GM19455 (cell line): ENCODE measurements at regions not wholly inside any gene's neighbourhood (a gene's known extent, or its start where the extent isn't known, plus 50 kb on each side); places are given as distances from the start of the nearest gene placed in this dataset.

Experiments used
- ATAC-seq: cut with Tn5 transposase; IDR thresholded peaks from one replicate; pipeline ENCODE4 v1.9.1; 2021; ENCODE audit not compliant: unreplicated experiment

DNA sequence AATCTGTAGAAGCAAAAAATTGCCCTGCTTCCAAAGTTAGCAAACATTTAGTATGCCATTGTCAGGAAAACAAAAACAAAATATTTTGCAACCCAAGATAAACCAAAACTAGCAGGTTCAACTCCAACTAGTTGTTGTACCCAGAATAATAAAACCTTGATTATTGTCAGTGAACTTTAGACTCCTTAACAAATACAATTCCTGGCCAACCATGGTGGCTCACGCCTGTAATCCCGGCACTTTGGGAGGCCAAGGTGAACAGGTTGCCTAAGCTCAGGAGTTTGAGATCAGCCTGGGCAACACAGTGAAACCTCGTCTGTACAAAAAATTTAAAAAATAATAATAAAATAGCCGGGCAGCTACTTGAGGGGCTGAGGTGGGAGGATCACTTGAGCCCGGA is 53.6 kb upstream of the EPCAM start:
- no peak for ATAC-seq

DNA sequence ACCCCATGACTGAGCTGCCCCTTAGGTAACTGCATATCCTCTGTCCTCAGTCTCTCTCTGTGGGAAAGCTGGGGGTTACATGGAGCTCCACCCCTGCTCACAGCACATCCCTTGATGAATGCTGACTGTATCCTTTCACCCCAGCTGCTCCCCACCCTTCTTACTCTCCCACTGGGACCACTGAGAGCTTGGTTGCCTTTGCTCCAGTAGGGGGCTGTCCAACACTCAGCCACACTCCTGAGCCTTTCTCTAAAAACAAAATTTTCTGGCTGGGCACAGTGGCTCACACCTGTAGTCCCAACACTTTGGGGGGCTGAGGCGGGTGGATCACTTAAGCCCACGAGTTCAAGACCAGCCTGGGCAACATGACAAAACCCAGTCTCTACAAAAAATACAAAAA is 55.4 kb upstream of the EPCAM start:
- ATAC-seq, result no peak

GRCh38 chr2:47313141-47313691 is 55.9 kb upstream of the EPCAM start:
- ATAC-seq, result no peak

- ATAC-seq, result no peak
Observed at GRCh38 chr2:47312491-47312850, 56.6 kb upstream of the EPCAM start.

GRCh38 chr2:47311764-47312490 is 57.2 kb upstream of the EPCAM start:
- ATAC-seq, result no peak

- peak; percentile 8 for ATAC-seq
Observed at GRCh38 chr2:47310801-47311560, 58.1 kb upstream of the EPCAM start.

- peak; percentile 82 for ATAC-seq
Observed at GRCh38 chr2:47309952-47310800, 58.9 kb upstream of the EPCAM start.

DNA sequence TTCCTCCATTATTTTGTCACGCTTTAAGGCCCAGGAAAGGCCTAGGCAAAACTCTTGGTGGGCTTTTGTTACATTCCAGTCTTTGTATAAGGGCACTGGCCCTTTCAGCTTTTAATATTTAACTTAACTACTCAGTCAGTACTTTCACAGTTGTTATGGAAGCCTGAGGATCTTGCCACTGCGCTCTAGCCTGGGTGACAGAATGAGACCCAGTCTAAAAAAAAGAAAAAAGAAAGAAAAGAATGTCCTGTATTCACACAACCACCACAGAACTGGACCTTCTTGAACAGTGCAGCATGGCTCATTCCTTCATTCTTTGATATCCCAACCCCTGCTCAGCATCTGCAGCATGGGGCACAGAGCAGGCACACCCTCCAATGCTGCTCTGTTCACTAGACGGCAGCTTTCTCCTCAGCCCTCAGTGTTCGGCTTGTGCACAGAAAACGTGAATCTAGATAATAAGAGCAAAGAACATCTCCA is 59.6 kb upstream of the EPCAM start:
- peak; percentile 2 for ATAC-seq

GRCh38 chr2:47307066-47307465 is 62.0 kb upstream of the EPCAM start:
- ATAC-seq, result no peak

DNA sequence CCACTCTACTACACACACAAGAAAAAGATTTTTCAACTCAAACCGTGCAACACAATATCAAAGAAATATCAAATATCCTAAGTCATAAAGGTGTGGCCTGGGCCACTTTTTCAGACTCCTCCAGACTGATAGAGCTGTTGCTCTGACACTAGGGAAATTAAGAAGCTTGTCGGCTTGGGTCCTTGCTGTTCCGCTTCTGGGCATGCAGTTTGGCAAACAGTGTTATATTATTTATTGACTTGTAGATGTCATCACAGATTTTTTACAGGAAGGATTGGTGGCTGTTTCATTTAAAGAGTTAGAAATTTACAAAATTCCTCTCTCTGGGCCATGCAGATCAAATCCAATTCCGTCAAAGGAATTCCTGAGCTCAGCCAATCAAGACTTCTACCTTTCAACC is 64.5 kb upstream of the EPCAM start:
- ATAC-seq, result no peak

DNA sequence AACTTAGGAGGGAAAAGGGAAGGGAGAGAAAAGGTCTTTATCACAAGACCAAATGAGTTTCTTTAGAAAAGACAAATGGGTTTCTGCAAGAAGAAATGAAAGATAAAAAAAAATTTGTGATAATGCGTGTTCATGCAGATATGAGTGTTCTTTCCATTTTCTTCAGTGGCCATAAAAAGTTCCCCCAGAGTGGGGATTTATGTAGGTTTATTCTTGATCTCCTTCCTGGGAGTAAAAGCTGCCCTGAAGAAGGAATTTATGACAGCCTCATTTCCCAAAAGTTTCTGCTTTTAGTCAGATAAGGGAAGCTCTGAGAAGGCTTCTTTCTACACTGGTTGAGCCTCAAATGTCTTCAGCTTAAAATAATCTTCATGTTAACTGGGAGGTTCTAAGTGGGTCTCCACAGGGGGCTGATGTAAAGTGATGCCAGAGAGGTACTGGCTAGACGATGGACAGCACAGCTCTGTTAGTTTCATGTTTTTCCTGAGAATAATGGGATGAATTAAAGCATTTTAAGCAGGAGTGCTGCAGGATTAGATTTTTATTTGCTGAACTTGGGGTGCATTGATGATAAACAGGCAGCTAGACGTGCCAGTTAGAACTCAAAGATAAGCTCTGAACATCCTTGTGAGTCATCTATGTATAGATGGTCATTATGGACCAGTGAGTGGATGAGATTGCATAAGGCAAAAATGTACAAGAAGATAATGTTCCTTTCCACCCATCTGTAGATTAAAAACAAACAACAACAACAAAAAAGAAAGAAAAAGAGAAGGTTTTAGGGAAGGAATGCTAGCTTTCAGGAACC is 65.6 kb upstream of the EPCAM start:
- ATAC-seq, result no peak

- no peak for ATAC-seq
Observed at GRCh38 chr2:47302308-47302707, 66.8 kb upstream of the EPCAM start.

DNA sequence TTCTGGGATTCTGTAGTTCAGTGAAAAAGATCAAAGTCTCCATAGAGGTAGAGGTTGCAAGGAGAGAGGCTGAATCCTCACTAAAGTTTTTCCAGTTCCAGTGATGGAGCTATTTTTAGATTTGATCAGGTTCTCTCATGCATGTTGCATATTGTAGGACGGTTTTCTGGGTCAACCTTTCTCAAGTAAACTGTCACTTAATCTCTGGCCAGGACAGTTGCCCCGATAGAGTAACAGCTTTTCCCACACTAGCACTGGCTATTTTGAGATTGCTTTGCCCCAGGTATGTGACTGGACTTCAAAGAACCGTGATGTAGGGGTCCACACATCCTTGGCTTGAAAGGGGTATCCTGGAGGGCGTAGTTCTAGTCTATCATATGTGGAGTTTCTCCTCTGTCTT is 67.4 kb upstream of the EPCAM start:
- no peak for ATAC-seq

DNA sequence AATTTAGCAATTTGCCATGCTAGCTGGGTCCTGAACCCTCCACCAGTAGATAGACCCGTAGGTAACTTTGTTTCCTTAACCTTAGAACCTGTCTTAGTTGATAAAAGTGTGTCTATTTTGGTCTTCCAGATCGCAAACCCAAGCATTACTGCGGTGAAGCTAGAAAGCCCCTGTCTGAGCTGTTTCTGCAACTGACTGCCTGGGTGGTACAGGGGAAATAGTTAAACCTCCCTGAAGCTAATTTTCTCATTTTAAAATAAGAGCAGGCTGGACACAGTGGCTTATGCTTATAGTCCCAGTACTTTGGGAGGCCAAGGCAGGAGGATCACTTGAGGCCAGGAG is 67.9 kb upstream of the EPCAM start:
- peak; percentile 52 for ATAC-seq

DNA sequence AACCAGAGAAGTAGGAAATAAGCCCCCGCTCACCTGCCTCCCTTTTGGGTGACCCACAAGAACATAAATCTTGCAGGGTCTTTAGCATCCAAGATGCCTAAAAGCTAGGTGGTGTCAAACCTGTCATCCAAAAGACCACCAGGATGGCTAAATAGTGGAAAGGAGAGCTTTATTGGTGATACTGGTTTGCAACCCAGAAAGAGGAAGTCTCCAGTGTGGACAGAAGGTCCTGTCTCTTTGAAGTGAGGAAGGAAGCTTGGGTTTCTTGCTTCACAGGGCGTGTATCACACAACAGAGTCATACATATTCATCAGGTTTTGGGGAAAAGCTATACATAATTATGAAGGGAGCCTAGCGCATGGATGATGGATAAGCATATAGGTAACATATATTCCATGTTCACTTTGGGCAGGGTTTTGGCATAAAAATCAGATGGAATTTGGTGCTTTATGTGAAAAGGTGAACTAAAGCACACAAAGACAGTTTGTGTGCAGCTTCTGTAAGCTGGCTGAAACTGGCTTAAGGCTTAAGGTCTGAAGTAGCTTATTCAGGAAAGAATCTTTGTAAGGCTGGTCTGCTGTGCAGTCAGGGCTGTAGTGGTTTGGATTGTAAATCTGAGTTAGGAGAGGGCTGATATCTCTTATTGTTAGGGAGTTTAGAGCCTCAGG is 68.4 kb upstream of the EPCAM start:
- ATAC-seq, result peak; percentile 77

DNA sequence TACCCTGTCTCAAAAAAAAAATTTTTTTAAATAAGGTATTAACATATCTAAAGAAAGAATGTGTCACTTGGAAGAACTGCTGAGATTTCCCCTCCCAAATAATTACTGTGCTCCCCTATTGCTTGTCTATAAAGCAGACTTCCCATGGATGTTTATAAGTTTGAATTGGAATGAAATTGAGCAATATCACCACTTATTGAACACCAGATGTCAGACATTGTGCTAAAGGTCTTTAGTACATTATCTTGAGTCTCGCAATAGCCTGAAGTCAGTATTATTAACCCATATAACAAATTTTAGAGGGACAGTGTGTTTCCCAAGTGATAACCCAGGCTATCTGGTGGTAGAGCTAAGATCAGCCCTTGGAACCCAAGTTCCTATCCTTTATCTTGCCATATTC is 69.0 kb upstream of the EPCAM start:
- no peak for ATAC-seq

- no peak for ATAC-seq
Observed at GRCh38 chr2:47299555-47299954, 69.6 kb upstream of the EPCAM start.

DNA sequence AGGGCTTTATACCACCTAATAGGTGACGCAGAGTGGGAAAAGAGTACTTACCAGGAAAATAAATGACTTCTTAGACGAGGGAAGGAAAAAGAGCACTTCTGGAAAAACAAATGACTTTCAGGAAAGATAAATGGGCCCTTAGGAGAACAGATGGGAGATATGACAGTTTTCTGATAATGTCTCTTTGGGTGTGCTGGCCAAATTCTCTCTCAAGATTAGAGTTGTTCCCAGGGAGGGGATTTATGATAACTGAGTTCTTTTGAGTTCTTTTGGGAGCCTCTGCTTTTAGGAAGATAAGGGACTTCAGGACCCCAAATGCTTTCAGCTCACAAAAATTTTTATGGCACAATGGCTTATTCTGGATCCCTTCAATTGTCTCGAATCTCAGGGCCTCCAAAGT is 70.3 kb upstream of the EPCAM start:
- ATAC-seq, result no peak

DNA sequence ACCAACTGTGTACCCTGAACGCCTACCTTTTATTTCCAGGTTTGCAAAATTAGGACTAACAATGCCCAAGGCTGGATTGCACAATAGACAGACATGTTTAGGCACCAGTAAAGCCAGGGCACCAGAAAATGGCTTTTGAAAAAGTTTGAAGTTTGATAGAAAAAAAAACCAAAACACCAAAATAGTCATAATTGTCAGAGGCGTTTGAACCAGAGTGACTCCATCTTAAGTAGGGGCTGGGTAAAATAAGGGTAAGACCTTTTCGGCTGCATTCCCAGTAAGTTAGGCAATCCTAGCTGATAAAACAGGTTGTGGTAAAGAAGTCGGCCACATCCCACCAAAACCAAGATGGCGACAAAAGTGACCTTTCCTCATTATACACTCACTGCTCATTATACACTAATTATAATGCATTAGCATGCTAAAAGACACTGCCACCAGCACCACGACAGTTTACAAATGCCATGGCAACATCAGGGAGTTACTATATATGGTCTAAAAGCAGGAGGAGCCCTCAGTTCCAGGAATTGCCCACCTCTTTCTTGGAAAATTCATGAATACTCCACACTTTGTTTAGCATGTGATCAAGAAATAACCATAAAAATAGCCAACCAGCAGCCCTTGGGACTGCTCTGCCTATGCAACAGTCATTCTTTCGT is 71.2 kb upstream of the EPCAM start:
- no peak for ATAC-seq
